Thymus (tissue), 11 donors: ENCODE measurements at regions not wholly inside any gene's neighbourhood (a gene's known extent, or its start where the extent isn't known, plus 50 kb on each side); places are given as distances from the start of the nearest gene placed in this dataset.

Experiments used
- DNase-seq, 9 donors: peaks; one replicate each; pipeline ENCODE4 v3.0.0-alpha.2; 2013; ENCODE audit warnings: low spot score in 9 of 9, low read depth in 6 of 9, missing footprints in 1 of 9
- H3K27ac ChIP-seq, 2 donors: one replicate each; pipeline ENCODE4 v1.5.1; 2013; ENCODE audit warnings: control low read depth in 1 of 2, low read depth in 1 of 2, low read length in 1 of 2, mild to moderate bottlenecking in 1 of 2, moderate library complexity in 1 of 2
- H3K27me3 ChIP-seq, 2 donors: one replicate each; pipeline ENCODE4 v1.5.1; 2013; ENCODE audit warnings: low read length in 1 of 2; ENCODE audit not compliant: control insufficient read depth in 2 of 2, insufficient read depth in 1 of 2
- H3K36me3 ChIP-seq, 2 donors: one replicate each; pipeline ENCODE4 v1.5.1; 2013; ENCODE audit warnings: low read length in 1 of 2, mild to moderate bottlenecking in 1 of 2, moderate library complexity in 1 of 2; ENCODE audit not compliant: control insufficient read depth in 2 of 2, insufficient read depth in 2 of 2
- H3K4me1 ChIP-seq, 2 donors: one replicate each; pipeline ENCODE4 v1.5.1; 2013; ENCODE audit warnings: low read length in 2 of 2; ENCODE audit not compliant: control insufficient read depth in 2 of 2, insufficient read depth in 2 of 2
- H3K4me3 ChIP-seq, 2 donors: one replicate each; pipeline ENCODE4 v1.5.1; 2013; ENCODE audit warnings: low read length in 2 of 2, control low read depth in 1 of 2, mild to moderate bottlenecking in 1 of 2
- H3K9me3 ChIP-seq, 2 donors: one replicate each; pipeline ENCODE4 v1.5.1; 2013; ENCODE audit warnings: low read length in 1 of 2, mild to moderate bottlenecking in 1 of 2; ENCODE audit not compliant: control insufficient read depth in 2 of 2, insufficient read depth in 1 of 2
- WGBS: extraction: QIAGEN DNeasy Blood & Tissue Kit; methylation state at CpG from one replicate; pipeline ENCODE4 v1.1.7; 2013; 5-methylcytosine and 5-hydroxymethylcytosine counted together
- donor health status: healthy.

DNA sequence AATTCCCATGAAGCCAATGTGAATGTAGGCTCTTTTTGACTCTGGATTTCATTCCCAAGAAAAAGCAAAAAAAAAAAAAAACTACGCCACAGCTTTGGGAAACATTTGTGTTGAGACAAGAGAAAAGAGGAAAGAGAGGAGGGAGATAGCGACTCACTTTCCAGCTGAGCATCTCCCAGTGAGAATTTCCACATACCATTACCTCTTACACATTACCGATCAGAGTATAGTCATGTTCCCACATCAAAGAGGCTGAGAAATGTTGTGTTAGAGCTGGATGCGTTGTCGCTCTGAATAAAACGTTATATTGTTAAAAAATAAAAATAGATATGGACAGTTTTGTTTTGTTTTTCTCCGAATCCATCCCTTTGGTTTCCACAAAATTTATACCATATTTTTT lies 1019.3 kb upstream of the ADGRB3 start:
- Histone ChIP-seq H3K27ac (no peak overlapping the region), H3K4me3 (no peak overlapping the region), H3K4me1 (no peaks in the 10 kb centered on the region), H3K36me3 (no peaks in the 10 kb centered on the region), H3K9me3 (no peaks in the 10 kb centered on the region), H3K27me3 (no peaks in the 10 kb centered on the region)
- DNase-seq, result no peak
- WGBS, result 91% methylated on average over 7 of the region's 7 CpGs

DNA sequence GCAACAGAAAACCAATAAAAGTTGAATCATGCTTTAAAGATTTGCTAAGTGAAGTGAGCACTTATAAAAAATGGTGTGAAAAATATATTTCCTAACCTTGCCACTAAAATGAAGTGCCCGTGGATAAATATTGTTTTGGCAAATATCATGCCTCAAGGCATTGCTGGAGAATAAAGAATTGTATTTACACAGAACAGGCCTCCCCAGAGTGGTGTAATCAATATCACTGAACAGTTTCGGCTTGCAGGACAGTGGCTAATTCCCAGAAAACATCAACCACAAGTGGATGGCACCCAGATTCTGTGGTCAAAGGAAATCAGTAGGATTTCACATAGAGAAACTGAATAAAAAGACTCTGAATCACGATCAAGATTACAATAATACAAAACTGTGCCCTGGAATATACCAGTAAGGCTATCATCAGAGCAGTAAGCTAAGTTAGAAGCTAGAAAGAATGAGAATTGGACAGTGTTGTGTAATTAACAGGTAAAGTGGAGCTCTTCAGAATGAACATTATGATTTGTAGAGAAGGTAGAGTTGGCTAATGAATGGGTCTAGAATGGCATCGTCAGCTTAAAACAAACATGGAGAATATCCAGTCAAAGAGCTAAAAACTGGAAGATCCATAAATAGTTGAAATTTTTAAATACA lies 1026.9 kb upstream of the ADGRB3 start:
- DNase-seq, result no peak
- Histone ChIP-seq H3K36me3 (no peaks in the 10 kb centered on the region), H3K4me1 (no peaks in the 10 kb centered on the region), H3K4me3 (no peak overlapping the region), H3K27me3 (no peaks in the 10 kb centered on the region), H3K9me3 (no peaks in the 10 kb centered on the region), H3K27ac (no peak overlapping the region)
- WGBS, result 77% methylated on average over 4 of the region's 4 CpGs

DNA sequence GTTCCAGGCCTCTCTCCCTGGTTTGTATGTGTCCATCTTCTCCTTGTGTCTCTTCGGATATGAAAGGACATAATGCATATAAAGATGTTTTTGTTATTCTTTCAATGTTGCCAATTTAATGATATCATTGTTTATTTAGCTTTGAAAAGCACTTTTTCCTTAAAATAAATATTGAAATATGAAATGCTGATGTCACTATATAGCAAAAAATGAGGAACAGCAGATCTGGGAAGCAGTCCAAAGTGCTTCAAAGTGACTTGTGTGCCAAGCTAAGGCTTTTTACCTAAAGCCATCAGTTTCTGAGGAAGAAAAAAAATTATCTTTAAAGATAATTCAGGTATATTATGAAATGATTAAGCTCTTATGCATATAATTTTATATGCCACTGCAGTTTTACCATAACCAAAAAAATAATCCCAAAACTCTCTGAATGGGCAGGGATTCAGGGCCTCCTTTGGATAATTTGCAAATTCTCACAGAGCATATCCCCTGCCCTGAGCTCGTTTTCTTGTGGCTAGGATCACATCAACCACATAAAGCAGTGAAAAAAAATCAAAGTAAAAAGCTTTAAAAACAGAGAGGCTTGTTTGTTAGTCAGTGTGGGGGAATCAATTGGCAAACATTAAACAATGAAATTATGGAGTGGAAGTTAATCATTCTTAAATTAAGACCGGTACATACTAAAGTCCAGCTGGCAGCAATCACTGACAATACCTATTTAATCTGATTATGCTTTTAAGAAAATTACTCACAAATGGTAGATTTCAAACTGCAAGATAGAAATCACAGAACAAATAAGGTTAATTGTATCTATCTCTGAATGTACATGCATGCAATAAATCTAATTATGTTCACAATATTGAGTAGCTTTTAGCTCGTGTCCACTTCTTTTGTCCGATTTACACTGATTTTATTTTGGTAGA lies 1027.9 kb upstream of the ADGRB3 start:
- Histone ChIP-seq H3K4me3 (no peak overlapping the region), H3K27me3 (no peaks in the 10 kb centered on the region), H3K9me3 (no peaks in the 10 kb centered on the region), H3K27ac (no peak overlapping the region), H3K4me1 (no peaks in the 10 kb centered on the region), H3K36me3 (no peaks in the 10 kb centered on the region)
- no peak for DNase-seq
- 80% methylated on average over 5 of the region's 5 CpGs for WGBS

DNA sequence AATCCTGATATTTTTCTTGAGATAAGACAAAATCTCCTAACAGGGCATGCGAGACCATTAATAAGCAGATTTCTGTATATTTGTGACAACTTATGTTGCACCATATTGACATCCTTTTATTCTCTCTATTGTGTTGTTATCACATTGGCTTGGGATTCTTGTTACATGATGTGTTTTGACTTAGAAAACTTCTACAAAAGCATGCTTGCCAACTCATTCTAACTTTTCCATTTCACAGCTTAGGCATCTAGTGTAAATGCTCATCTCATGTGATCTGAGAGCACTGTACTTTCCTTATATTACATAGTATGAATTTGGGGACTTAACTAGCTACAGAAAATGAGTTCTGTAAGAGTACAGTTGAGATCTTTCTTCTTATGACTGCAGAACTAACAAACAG lies 1040.7 kb upstream of the ADGRB3 start:
- Histone ChIP-seq H3K4me1 (no peaks in the 10 kb centered on the region), H3K9me3 (no peaks in the 10 kb centered on the region), H3K36me3 (no peaks in the 10 kb centered on the region), H3K27ac (no peak overlapping the region), H3K4me3 (no peak overlapping the region), H3K27me3 (no peaks in the 10 kb centered on the region)
- 95% methylated on average over 1 of the region's 1 CpG for WGBS
- DNase-seq, result no peak

DNA sequence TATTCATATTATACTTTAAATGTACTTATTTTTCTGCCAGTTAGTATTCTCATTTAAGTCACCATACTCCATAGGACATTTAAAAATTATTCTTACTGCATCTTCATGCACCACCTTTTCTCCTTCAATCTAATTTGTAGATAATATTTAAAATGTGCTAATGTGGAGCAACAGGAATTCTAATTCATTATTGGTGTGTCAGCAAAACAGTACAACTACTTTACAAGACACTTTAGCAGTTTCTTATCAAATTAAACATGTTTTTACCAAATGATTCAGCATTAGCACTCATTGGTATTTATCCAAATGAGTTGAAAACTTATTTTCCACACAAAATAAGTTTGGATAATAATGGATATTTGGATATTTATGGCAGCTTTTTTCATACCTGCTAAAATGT lies 1041.8 kb upstream of the ADGRB3 start:
- H3K27ac ChIP-seq, result no peak overlapping the region
- H3K9me3 ChIP-seq, result no peaks in the 10 kb centered on the region
- no peak overlapping the region for H3K4me3 ChIP-seq
- H3K36me3 ChIP-seq, result no peaks in the 10 kb centered on the region
- no peak for DNase-seq
- H3K27me3 ChIP-seq, result no peaks in the 10 kb centered on the region
- no peaks in the 10 kb centered on the region for H3K4me1 ChIP-seq

DNA sequence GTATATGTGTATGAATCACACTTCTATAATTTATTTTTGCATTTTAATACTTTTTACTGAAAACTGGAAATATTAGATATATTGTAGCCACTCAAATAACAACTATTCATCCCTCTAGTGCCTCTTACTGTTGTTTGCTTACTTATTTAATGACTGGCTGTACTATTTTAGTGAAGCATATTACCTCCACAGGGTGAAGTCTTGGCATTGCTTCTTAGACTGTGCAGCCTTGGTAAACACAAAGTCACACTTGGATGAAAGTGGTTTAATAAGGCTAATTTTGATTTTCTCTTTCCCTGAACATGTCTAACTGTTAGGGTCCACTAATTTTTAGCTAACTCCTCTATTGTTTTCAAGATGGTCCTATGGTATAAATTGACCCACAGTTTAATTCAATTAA lies 1043.2 kb upstream of the ADGRB3 start:
- Histone ChIP-seq H3K27me3 (no peaks in the 10 kb centered on the region), H3K4me1 (no peaks in the 10 kb centered on the region), H3K9me3 (no peaks in the 10 kb centered on the region), H3K27ac (no peak overlapping the region), H3K4me3 (no peak overlapping the region), H3K36me3 (no peaks in the 10 kb centered on the region)
- no peak for DNase-seq

DNA sequence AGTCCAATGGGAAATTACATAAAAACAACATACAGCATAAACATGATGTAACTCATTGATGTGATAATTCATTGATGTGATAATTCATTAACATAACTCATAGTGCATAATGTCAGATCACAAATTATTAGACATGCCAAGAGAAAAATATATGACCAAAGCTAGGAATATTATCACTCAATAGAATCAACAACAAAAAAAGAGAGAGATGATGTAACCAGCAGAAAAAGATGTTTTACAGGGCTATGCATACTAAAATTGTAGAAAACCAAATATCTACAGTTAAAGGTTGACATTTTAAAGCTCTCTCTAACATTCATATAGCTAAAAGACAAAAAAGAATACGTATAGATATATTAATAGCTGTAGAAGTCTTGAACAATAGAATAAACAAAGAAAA lies 1067.2 kb upstream of the ADGRB3 start:
- H3K27me3 ChIP-seq, result no peaks in the 10 kb centered on the region
- no peak overlapping the region for H3K27ac ChIP-seq
- WGBS, result 92% methylated on average over 1 of the region's 1 CpG

DNA sequence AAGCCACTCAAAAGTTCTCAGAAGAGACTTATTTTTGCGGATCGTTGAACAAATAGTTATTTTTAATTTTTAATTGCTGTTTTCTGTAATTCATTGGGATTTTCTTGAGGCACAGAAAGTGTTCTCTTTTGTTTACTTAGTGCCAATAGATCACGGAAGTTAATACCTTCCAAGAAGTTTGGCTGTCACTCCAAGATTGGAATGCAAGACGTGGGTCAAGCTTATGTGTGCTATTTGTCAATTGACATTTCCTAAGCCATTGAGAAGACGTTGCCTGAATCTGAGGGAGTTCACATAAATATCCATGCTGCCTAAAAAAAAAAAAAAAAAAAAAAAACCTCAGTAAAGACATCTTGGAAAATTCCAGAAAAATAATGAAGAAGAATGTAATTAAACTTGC lies 1071.4 kb upstream of the ADGRB3 start:
- H3K27ac ChIP-seq, result no peak overlapping the region
- DNase-seq, result no peak
- 85% methylated on average over 5 of the region's 5 CpGs for WGBS
- H3K4me1 ChIP-seq, result no peaks in the 10 kb centered on the region
- H3K4me3 ChIP-seq, result no peak overlapping the region
- H3K9me3 ChIP-seq, result peaks cover 0 to 21% of the 10 kb centered on the region in 2 donors
- H3K27me3 ChIP-seq, result no peaks in the 10 kb centered on the region
- no peaks in the 10 kb centered on the region for H3K36me3 ChIP-seq

More for the DNA sequence above, 1067.2 kb upstream of the ADGRB3 start:
- Histone ChIP-seq H3K4me1 (no peaks in the 10 kb centered on the region), H3K4me3 (no peak overlapping the region), H3K36me3 (no peaks in the 10 kb centered on the region), H3K9me3 (peaks cover 0 to 6% of the 10 kb centered on the region in 2 donors)
- no peak for DNase-seq

DNA sequence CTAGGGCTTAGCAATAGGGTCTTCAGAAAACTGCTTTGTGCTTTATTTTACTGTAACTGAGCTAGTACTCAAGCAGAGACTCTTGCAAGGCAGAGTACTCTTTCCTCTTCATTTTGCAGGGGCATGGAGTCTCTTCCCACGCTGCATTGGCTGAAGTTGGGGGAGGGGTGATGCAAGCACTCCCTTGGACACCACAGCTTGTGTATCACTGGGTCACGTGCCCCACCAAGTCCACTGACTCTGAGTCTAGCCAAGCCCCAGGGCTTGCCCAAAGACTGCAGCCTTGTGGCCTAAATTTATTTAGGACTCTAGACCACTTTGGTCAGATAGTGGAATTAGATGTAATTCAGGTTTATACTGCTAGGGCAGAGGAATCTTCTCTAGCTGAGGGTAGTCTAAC lies 1075.0 kb upstream of the ADGRB3 start:
- 74% methylated on average over 2 of the region's 2 CpGs for WGBS
- no peak overlapping the region for H3K27ac ChIP-seq
- DNase-seq, result no peak
- peaks cover 1 to 29% of the 10 kb centered on the region in 2 donors for H3K9me3 ChIP-seq
- no peaks in the 10 kb centered on the region for H3K27me3 ChIP-seq
- no peak overlapping the region for H3K4me3 ChIP-seq
- no peaks in the 10 kb centered on the region for H3K4me1 ChIP-seq
- H3K36me3 ChIP-seq, result no peaks in the 10 kb centered on the region
